Daoy (cell line): ENCODE measurements at regions not wholly inside any gene's neighbourhood (a gene's known extent, or its start where the extent isn't known, plus 50 kb on each side); places are given as distances from the start of the nearest gene placed in this dataset.

Experiments used
- DNase-seq: peaks from one replicate; pipeline ENCODE4 v3.0.0-alpha.2; 2015; ENCODE audit warnings: low read depth

- DNase-seq, result peak; percentile 35
These were observed 87.9 kb downstream of the CHST2 start for GRCh38 chr3:143207338-143207961.

GRCh38 chr3:143208976-143209714 is 89.6 kb downstream of the CHST2 start:
- DNase-seq, result no peak

GRCh38 chr3:143209715-143210059 is 90.1 kb downstream of the CHST2 start:
- DNase-seq, result no peak

- no peak for DNase-seq
These were observed 90.6 kb downstream of the CHST2 start for GRCh38 chr3:143210141-143210540.

- no peak for DNase-seq
These were observed 95.5 kb downstream of the CHST2 start for GRCh38 chr3:143215059-143215458.
